Glutamatergic neuron (in vitro differentiated cells): ENCODE measurements at regions not wholly inside any gene's neighbourhood (a gene's known extent, or its start where the extent isn't known, plus 50 kb on each side); places are given as distances from the start of the nearest gene placed in this dataset.
"Not testable (repeated sequence)": the region's sequence is repeated elsewhere in the genome, so short reads cannot be mapped to it uniquely, and the experiment has no call there.

Source experiments
- DNase-seq: peaks from one replicate; pipeline ENCODE4 v3.0.0; 2022
- H3K27ac Mint-ChIP-seq: one replicate; pipeline ENCODE4 v1.8.0; 2020; ENCODE audit warnings: mild to moderate bottlenecking, mixed read lengths, inconsistent platforms; ENCODE audit not compliant: unreplicated experiment
- H3K27me3 Mint-ChIP-seq: one replicate; pipeline ENCODE4 v1.8.0; 2020; ENCODE audit warnings: mild to moderate bottlenecking, moderate library complexity, mixed read lengths, inconsistent platforms; ENCODE audit not compliant: unreplicated experiment
- H3K36me3 Mint-ChIP-seq: one replicate; pipeline ENCODE4 v1.8.0; 2020; ENCODE audit warnings: mild to moderate bottlenecking, mixed read lengths, inconsistent platforms; ENCODE audit not compliant: unreplicated experiment
- H3K4me1 Mint-ChIP-seq: one replicate; pipeline ENCODE4 v1.8.0; 2020; ENCODE audit warnings: mild to moderate bottlenecking, low read depth, mixed read lengths, inconsistent platforms; ENCODE audit not compliant: unreplicated experiment
- H3K4me3 Mint-ChIP-seq: one replicate; pipeline ENCODE4 v1.8.0; 2020; ENCODE audit warnings: mild to moderate bottlenecking, mixed read lengths, inconsistent platforms; ENCODE audit not compliant: unreplicated experiment
- H3K9me3 Mint-ChIP-seq: one replicate; pipeline ENCODE4 v1.8.0; 2020; ENCODE audit warnings: mild to moderate bottlenecking, moderate library complexity, mixed read lengths, inconsistent platforms; ENCODE audit not compliant: unreplicated experiment
- TF ChIP-seq, protein P1 (sequence below): fragments of 200-600 bp; sonication (generic); IDR thresholded peaks from one replicate; pipeline ENCODE4 v1.5.0; 2021; ENCODE audit not compliant: partially characterized antibody, unreplicated experiment

- H3K27ac Mint-ChIP-seq, DNase-seq, H3K36me3 Mint-ChIP-seq, H3K9me3 Mint-ChIP-seq, H3K4me1 Mint-ChIP-seq, H3K27me3 Mint-ChIP-seq, H3K4me3 Mint-ChIP-seq: not testable (repeated sequence)
Observed at GRCh38 chr15:24505216-24505615, 170.4 kb upstream of the NPAP1 start.

DNA sequence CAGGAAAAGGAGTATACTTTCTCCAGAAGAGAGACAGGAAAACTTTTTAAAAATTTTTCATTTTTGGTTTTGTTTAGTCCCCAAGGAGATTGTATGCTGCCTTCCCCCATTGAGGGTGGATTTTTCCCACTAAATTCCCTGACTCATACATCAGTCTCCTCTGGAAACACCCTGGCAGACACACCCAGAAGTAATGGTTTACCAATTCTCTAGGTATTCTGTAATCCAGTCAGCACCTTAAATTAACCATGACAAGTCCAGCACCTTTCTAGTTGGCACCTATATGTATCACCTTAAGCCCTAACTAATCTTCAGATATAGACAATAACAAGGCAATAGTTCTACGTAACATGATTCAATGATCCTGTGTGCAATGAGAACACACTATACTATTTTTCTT is 165.9 kb upstream of the NPAP1 start:
- not testable (repeated sequence) for DNase-seq, H3K4me1 Mint-ChIP-seq, H3K27me3 Mint-ChIP-seq, H3K27ac Mint-ChIP-seq, H3K36me3 Mint-ChIP-seq, H3K9me3 Mint-ChIP-seq, H3K4me3 Mint-ChIP-seq

- H3K4me1 Mint-ChIP-seq, H3K4me3 Mint-ChIP-seq, H3K27me3 Mint-ChIP-seq, DNase-seq, H3K9me3 Mint-ChIP-seq, H3K36me3 Mint-ChIP-seq, H3K27ac Mint-ChIP-seq: not testable (repeated sequence)
Observed at GRCh38 chr15:24511598-24511997, 164.0 kb upstream of the NPAP1 start.

GRCh38 chr15:24518772-24519171 is 156.8 kb upstream of the NPAP1 start:
- H3K4me1 Mint-ChIP-seq, DNase-seq, H3K27me3 Mint-ChIP-seq, H3K36me3 Mint-ChIP-seq, H3K27ac Mint-ChIP-seq, H3K4me3 Mint-ChIP-seq, H3K9me3 Mint-ChIP-seq: not testable (repeated sequence)

- not testable (repeated sequence) for H3K27me3 Mint-ChIP-seq, DNase-seq, H3K9me3 Mint-ChIP-seq, H3K27ac Mint-ChIP-seq, H3K36me3 Mint-ChIP-seq, H3K4me3 Mint-ChIP-seq, H3K4me1 Mint-ChIP-seq
Observed at GRCh38 chr15:24531235-24531634, 144.3 kb upstream of the NPAP1 start.

DNA sequence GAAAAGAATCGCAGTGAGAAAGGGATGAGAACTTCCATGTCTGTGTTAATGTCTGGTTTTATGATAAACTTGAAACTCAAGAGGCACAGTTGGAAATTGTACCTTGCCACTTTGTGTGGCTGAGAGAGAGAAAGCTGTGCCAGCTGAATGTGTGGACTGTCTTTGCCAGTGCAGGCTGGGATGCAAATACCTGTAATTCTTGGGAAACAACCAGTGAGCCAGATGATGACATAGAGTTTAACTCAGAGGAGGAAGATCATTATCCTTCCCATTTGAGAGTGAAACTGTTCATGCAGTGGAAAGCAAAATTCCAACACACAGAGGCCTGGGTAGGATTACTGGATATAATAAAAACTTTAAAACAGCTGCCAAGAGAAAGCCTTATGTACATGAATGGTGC is 141.5 kb upstream of the NPAP1 start:
- H3K27me3 Mint-ChIP-seq, H3K4me1 Mint-ChIP-seq, H3K9me3 Mint-ChIP-seq, H3K36me3 Mint-ChIP-seq, H3K4me3 Mint-ChIP-seq, DNase-seq, H3K27ac Mint-ChIP-seq: not testable (repeated sequence)

GRCh38 chr15:24557281-24557680 is 118.3 kb upstream of the NPAP1 start:
- not testable (repeated sequence) for DNase-seq, H3K9me3 Mint-ChIP-seq, H3K36me3 Mint-ChIP-seq, H3K27ac Mint-ChIP-seq, H3K27me3 Mint-ChIP-seq, H3K4me3 Mint-ChIP-seq, H3K4me1 Mint-ChIP-seq

- no peak for DNase-seq
- Mint-ChIP-seq H3K36me3 (no peaks in the 10 kb centered on the region), H3K9me3 (no peaks in the 10 kb centered on the region), H3K27ac (no peak overlapping the region), H3K4me3 (no peak overlapping the region), H3K4me1 (no peaks in the 10 kb centered on the region), H3K27me3 (peaks cover 2% of the 10 kb centered on the region)
- TF ChIP-seq, protein P1, sequence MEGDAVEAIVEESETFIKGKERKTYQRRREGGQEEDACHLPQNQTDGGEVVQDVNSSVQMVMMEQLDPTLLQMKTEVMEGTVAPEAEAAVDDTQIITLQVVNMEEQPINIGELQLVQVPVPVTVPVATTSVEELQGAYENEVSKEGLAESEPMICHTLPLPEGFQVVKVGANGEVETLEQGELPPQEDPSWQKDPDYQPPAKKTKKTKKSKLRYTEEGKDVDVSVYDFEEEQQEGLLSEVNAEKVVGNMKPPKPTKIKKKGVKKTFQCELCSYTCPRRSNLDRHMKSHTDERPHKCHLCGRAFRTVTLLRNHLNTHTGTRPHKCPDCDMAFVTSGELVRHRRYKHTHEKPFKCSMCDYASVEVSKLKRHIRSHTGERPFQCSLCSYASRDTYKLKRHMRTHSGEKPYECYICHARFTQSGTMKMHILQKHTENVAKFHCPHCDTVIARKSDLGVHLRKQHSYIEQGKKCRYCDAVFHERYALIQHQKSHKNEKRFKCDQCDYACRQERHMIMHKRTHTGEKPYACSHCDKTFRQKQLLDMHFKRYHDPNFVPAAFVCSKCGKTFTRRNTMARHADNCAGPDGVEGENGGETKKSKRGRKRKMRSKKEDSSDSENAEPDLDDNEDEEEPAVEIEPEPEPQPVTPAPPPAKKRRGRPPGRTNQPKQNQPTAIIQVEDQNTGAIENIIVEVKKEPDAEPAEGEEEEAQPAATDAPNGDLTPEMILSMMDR, result no peak
Observed at GRCh38 chr15:24607636-24608035, 67.9 kb upstream of the NPAP1 start.

DNA sequence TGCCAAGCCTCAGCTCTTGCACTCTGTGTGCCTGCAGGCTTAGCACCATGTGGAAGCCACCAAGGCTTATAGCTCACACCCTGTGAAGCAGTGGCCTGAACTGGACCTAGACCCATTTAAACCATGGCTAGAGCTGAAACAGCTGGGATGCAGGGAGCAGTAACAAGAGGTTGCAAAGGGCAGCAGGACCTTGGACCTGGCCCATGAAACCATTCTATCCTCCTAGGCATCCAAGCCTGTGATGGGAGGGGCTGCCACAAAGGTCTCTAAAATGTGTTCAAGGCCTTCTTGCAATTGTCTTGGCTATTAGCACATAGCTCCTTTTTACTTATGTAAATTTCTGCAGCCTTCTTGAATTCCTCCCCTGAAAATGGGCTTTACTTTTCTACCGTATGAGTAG is 57.9 kb upstream of the NPAP1 start:
- Mint-ChIP-seq H3K9me3 (peaks cover 2% of the 10 kb centered on the region), H3K4me3 (no peak overlapping the region), H3K4me1 (no peaks in the 10 kb centered on the region), H3K27ac (no peak overlapping the region), H3K27me3 (peaks cover 2% of the 10 kb centered on the region), H3K36me3 (no peaks in the 10 kb centered on the region)
- DNase-seq, result no peak
- TF ChIP-seq, protein P1, result no peak
